Kidney (tissue), 13 donors: ENCODE measurements at regions not wholly inside any gene's neighbourhood (a gene's known extent, or its start where the extent isn't known, plus 50 kb on each side); places are given as distances from the start of the nearest gene placed in this dataset.

Source experiments
- DNase-seq, 5 donors: peaks; one replicate each; pipeline ENCODE4 v3.0.0-alpha.2; 2013 to 2020
- FAIRE-seq: peaks from 2 replicates; lab custom pipeline; 2012; peaks lifted over from hg19 to GRCh38; lab: Jason Lieb, UNC
- H3K27ac ChIP-seq, 2 donors: one replicate each; pipeline ENCODE4 v1.7.0; 2013; ENCODE audit warnings: low read depth in 2 of 2, low read length in 2 of 2, inconsistent platforms in 1 of 2
- H3K27me3 ChIP-seq: one replicate; pipeline ENCODE4 v1.7.1; 2013; ENCODE audit warnings: low read length, inconsistent platforms; ENCODE audit not compliant: control insufficient read depth, insufficient read depth
- H3K36me3 ChIP-seq, 3 donors: one replicate each; pipeline versions ENCODE4 v1.7.0 to v1.7.1; 2013; ENCODE audit warnings: low read length in 3 of 3, control low read depth in 1 of 3, inconsistent platforms in 1 of 3; ENCODE audit not compliant: insufficient read depth in 3 of 3, control insufficient read depth in 2 of 3
- H3K4me1 ChIP-seq, 3 donors: one replicate each; pipeline versions ENCODE4 v1.7.0 to v1.7.1; 2013; ENCODE audit warnings: low read length in 3 of 3, inconsistent platforms in 1 of 3, low read depth in 1 of 3; ENCODE audit not compliant: control insufficient read depth in 2 of 3, insufficient read depth in 2 of 3
- H3K4me3 ChIP-seq, 3 donors: one replicate each; pipeline versions ENCODE4 v1.7.0 to v1.8.1; 2013; ENCODE audit warnings: low read length in 3 of 3, control low read depth in 1 of 3, inconsistent platforms in 1 of 3
- H3K9ac ChIP-seq, 3 donors: one replicate each; pipeline versions ENCODE4 v1.7.0 to v1.7.1; 2013; ENCODE audit warnings: low read length in 3 of 3, control low read depth in 1 of 3, inconsistent platforms in 1 of 3
- H3K9me3 ChIP-seq, 3 donors: one replicate each; pipeline versions ENCODE4 v1.7.0 to v1.7.1; 2013; ENCODE audit warnings: low read length in 3 of 3, control low read depth in 1 of 3, inconsistent platforms in 1 of 3; ENCODE audit not compliant: control insufficient read depth in 2 of 3, insufficient read depth in 1 of 3
- CTCF ChIP-seq: IDR thresholded peaks from 3 replicates; pipeline ENCODE4 v1.5.1; 2012; ENCODE audit warnings: mild to moderate bottlenecking, moderate library complexity, borderline replicate concordance; ENCODE audit not compliant: insufficient read depth; ENCODE audit errors: extremely low read depth
- intact Hi-C: fragments of 100-400 bp; cut with DNase I; formaldehyde crosslinking; loops from one replicate; pipeline ENCODE4 v1.11.1; 2022
- donor health status: control.
- donor health status: control.
- donor health status: control.
- donor health status: control.
- donor health status: control.
- donor health status: DM: yes; HTN: yes; CAD: no.
- donor health status: Normal renal cell carcinoma (clear cell type).

- peaks cover 0 to 3% (median 0%) of the 10 kb centered on the region in 3 donors for H3K9me3 ChIP-seq
- DNase-seq = no peak
- FAIRE-seq = no peak
- no peak overlapping the region for H3K27ac ChIP-seq
- H3K4me3 ChIP-seq = no peak overlapping the region
- TF ChIP-seq CTCF = no peak
- H3K27me3 ChIP-seq = peaks cover 2% of the 10 kb centered on the region
- no peak overlapping the region for H3K9ac ChIP-seq
- no peaks in the 10 kb centered on the region for H3K36me3 ChIP-seq
- H3K4me1 ChIP-seq = no peaks in the 10 kb centered on the region
- intact Hi-C loops = no loop called here
Observed at GRCh38 chr5:2031581-2031980, 148.9 kb upstream of the IRX4 start.

GRCh38 chr5:2030131-2030530 is 147.4 kb upstream of the IRX4 start:
- no peak overlapping the region for H3K4me3 ChIP-seq
- H3K27ac ChIP-seq = no peak overlapping the region
- FAIRE-seq (no peak), DNase-seq (no peak)
- no peak for TF ChIP-seq CTCF
- peaks cover 0 to 3% (median 0%) of the 10 kb centered on the region in 3 donors for H3K9me3 ChIP-seq
- H3K9ac ChIP-seq = no peak overlapping the region
- no peaks in the 10 kb centered on the region for H3K4me1 ChIP-seq
- H3K36me3 ChIP-seq = no peaks in the 10 kb centered on the region
- intact Hi-C loops = no loop called here
- H3K27me3 ChIP-seq = peaks cover 2% of the 10 kb centered on the region

GRCh38 chr5:2029206-2029605 is 146.5 kb upstream of the IRX4 start:
- DNase-seq = no peak
- H3K27ac ChIP-seq = no peak overlapping the region
- no peak overlapping the region for H3K4me3 ChIP-seq
- H3K9me3 ChIP-seq = peaks cover 0 to 3% (median 0%) of the 10 kb centered on the region in 3 donors
- no peak for TF ChIP-seq CTCF
- H3K36me3 ChIP-seq = no peaks in the 10 kb centered on the region
- no peaks in the 10 kb centered on the region for H3K4me1 ChIP-seq
- intact Hi-C loops = no loop called here
- H3K9ac ChIP-seq = no peak overlapping the region
- H3K27me3 ChIP-seq = peaks cover 2% of the 10 kb centered on the region
- FAIRE-seq = no peak

- DNase-seq (no peak), FAIRE-seq (no peak)
- peaks cover 2% of the 10 kb centered on the region for H3K27me3 ChIP-seq
- TF ChIP-seq CTCF = no peak
- no peaks in the 10 kb centered on the region for H3K9me3 ChIP-seq
- no peaks in the 10 kb centered on the region for H3K36me3 ChIP-seq
- no peak overlapping the region for H3K4me3 ChIP-seq
- no peak overlapping the region for H3K9ac ChIP-seq
- no peak overlapping the region for H3K27ac ChIP-seq
- H3K4me1 ChIP-seq = no peaks in the 10 kb centered on the region
- intact Hi-C loops = no loop called here
Observed at GRCh38 chr5:2027790-2028189, 145.1 kb upstream of the IRX4 start.
